Endothelial cell of umbilical vein (primary cell): ENCODE measurements at regions not wholly inside any gene's neighbourhood (a gene's known extent, or its start where the extent isn't known, plus 50 kb on each side); places are given as distances from the start of the nearest gene placed in this dataset.

ENCODE experiments used
- BruUV-seq: library from RNA; stranded (reverse); fragments of 400-500 nt; replicated peaks from 2 replicates; lab custom pipeline; 2021; lab: Mats Ljungman, UMichigan
- CTCF ChIA-PET: fragments of 300-600, 350-600 bp; sonication (Branson Sonifier 250); formaldehyde crosslinking; loops from one replicate; lab custom pipeline; 2021; ENCODE audit warnings: antibody characterized with exemption, inconsistent platforms; lab: Charles Lee
- POLR2A ChIA-PET: fragments of 300-600, 350-600 bp; sonication (Branson Sonifier 250); formaldehyde crosslinking; loops from one replicate; lab custom pipeline; 2021; ENCODE audit warnings: antibody characterized with exemption, inconsistent platforms; lab: Charles Lee
- DNase-seq: peaks from one replicate; pipeline ENCODE4 v3.0.0-alpha.2; 2011; ENCODE audit warnings: low read depth, low spot score
- FAIRE-seq: peaks from 2 replicates; lab custom pipeline; 2011; peaks lifted over from hg19 to GRCh38; lab: Jason Lieb, UNC
- H2AFZ ChIP-seq: 2 replicates; pipeline ENCODE4 v1.6.0; 2012; ENCODE audit warnings: low read depth, low read length, control low read depth, inconsistent platforms
- H3K27ac ChIP-seq: 2 replicates; pipeline ENCODE4 v1.5.1; 2011; ENCODE audit warnings: low read depth, mild to moderate bottlenecking, control low read depth, low read length, moderate library complexity; ENCODE audit not compliant: insufficient read depth
- H3K27me3 ChIP-seq, 2 experiments: 2 replicates each; pipeline versions ENCODE4 v1.6.0 to v1.6.1; 2011; ENCODE audit warnings: low read length in 2 of 2, mixed read lengths in 1 of 2; ENCODE audit not compliant: control insufficient read depth in 2 of 2, insufficient read depth in 2 of 2
- H3K36me3 ChIP-seq, 2 experiments: 2 replicates in 1 of 2; 3 replicates in 1 of 2; pipeline ENCODE4 v1.5.1; 2011; ENCODE audit warnings: low read length in 2 of 2, mild to moderate bottlenecking in 1 of 2, moderate library complexity in 1 of 2; ENCODE audit not compliant: control insufficient read depth in 2 of 2, insufficient read depth in 2 of 2; ENCODE audit errors: extremely low read depth in 1 of 2
- H3K4me1 ChIP-seq: 3 replicates; pipeline ENCODE4 v1.5.1; 2011; ENCODE audit warnings: mild to moderate bottlenecking, low read length; ENCODE audit not compliant: control insufficient read depth, insufficient read depth; ENCODE audit errors: extremely low read depth
- H3K4me2 ChIP-seq: 2 replicates; pipeline ENCODE4 v1.6.1; 2011; ENCODE audit warnings: low read length, control low read depth, mixed read lengths; ENCODE audit not compliant: insufficient read depth
- H3K4me3 ChIP-seq, 3 experiments: fragments of 200-600 bp in 1 of 3; sonication (generic), shearing (Covaris generic) in 1 of 3; replicated peaks in 1 of 3; 2 replicates each; pipeline ENCODE4 v1.5.1; 2011 to 2016; ENCODE audit warnings: control low read depth in 3 of 3, low read length in 3 of 3, mild to moderate bottlenecking in 2 of 3, inconsistent platforms in 1 of 3, low read depth in 1 of 3, moderate library complexity in 1 of 3; ENCODE audit not compliant: insufficient read depth in 1 of 3
- H3K79me2 ChIP-seq: 2 replicates; pipeline ENCODE4 v1.6.0; 2012; ENCODE audit warnings: low read length, inconsistent platforms; ENCODE audit not compliant: control insufficient read depth, insufficient read depth
- H3K9ac ChIP-seq: replicated peaks from 2 replicates; pipeline ENCODE3; 2011; ENCODE audit warnings: low read length, control low read depth; ENCODE audit not compliant: insufficient read depth; ENCODE audit errors: extremely low read depth
- H3K9me1 ChIP-seq: replicated peaks from 3 replicates; pipeline ENCODE4 v1.6.0; 2011; ENCODE audit warnings: mild to moderate bottlenecking, low read length; ENCODE audit not compliant: control insufficient read depth, insufficient read depth; ENCODE audit errors: extremely low read depth
- H3K9me3 ChIP-seq: replicated peaks from 2 replicates; pipeline ENCODE4 v1.5.1; 2012; ENCODE audit warnings: low read length, inconsistent platforms; ENCODE audit not compliant: control insufficient read depth, insufficient read depth
- H4K20me1 ChIP-seq: replicated peaks from 2 replicates; pipeline ENCODE3; 2011; ENCODE audit warnings: mild to moderate bottlenecking, low read length; ENCODE audit not compliant: control insufficient read depth, insufficient read depth; ENCODE audit errors: extremely low read depth
- EZH2 ChIP-seq: IDR thresholded peaks from 2 replicates; pipeline ENCODE4 v1.6.1; 2012; ENCODE audit warnings: borderline replicate concordance, low read depth, mild to moderate bottlenecking, moderate library complexity, low read length, inconsistent platforms; ENCODE audit not compliant: severe bottlenecking
- FOS ChIP-seq: IDR thresholded peaks from 2 replicates; pipeline ENCODE4 v1.6.1; 2011; ENCODE audit warnings: mild to moderate bottlenecking, low read length, moderate library complexity, borderline replicate concordance; ENCODE audit not compliant: insufficient read depth
- JUN ChIP-seq: IDR thresholded peaks from 2 replicates; pipeline ENCODE4 v1.6.1; 2011; ENCODE audit warnings: borderline replicate concordance, low read depth; ENCODE audit not compliant: insufficient read length, insufficient read depth
- MYC ChIP-seq: IDR thresholded peaks from one replicate; pipeline ENCODE4 v1.6.1; 2011; ENCODE audit warnings: mild to moderate bottlenecking, low read depth, low read length
- POLR2AphosphoS5 ChIP-seq: IDR thresholded peaks from 2 replicates; pipeline ENCODE4 v1.6.1; 2012; ENCODE audit warnings: low read depth, mild to moderate bottlenecking, control low read depth, low read length, moderate library complexity; ENCODE audit not compliant: insufficient read depth
- dilution Hi-C: fragments of 300-500 bp; cut with MboI; formaldehyde crosslinking; loops from one replicate; pipeline ENCODE4 v1.15.0; 2019; ENCODE audit warnings: low sequenced_read_pairs; ENCODE audit not compliant: extremely low pct_ligation_motif_present
- intact Hi-C: fragments of 100-400 bp; cut with micrococcal nuclease; formaldehyde crosslinking; loops from one replicate; pipeline ENCODE4 v1.10.0; 2022
- TF ChIP-seq, protein P1 (sequence below), 2 donors: IDR thresholded peaks; 1 replicate in 1 of 2; 2 replicates in 1 of 2; pipeline ENCODE4 v1.5.1; 2011; ENCODE audit warnings: low read length in 2 of 2, mild to moderate bottlenecking in 2 of 2, moderate library complexity in 2 of 2, control low read depth in 1 of 2, inconsistent platforms in 1 of 2, low read depth in 1 of 2; ENCODE audit not compliant: insufficient read depth in 1 of 2; ENCODE audit errors: extremely low read depth in 1 of 2

DNA sequence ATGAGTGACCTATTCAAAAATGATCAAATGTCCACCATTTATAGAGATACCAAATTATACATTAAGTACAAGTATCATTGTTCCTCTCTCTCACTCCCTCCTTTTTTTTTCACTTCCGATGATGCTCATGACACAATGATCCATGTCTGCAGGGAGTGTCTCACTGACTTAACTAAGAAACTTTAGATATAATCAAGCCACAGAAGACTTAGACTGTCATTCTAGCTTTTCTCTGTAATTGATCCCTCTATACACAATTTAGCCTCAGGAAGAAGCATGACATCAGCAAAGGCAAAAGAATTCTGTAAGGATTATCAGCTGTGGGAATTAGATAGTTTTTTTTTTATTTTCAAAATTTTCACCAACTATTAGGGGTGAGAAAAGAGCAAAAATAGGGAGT is 734.9 kb upstream of the PCDH9 start:
- ChIA-PET POLR2A (no interaction called here), CTCF (no interaction called here)
- BruUV-seq: no TSS peak
- Histone ChIP-seq H3K4me1 (no peaks in the 10 kb centered on the region), H3K9me3 (no peaks in the 10 kb centered on the region), H3K4me2 (no peak overlapping the region), H2AFZ (no peak overlapping the region), H4K20me1 (no peaks in the 10 kb centered on the region), H3K4me3 (no peak overlapping the region), H3K27ac (no peak overlapping the region), H3K27me3 (no peaks in the 10 kb centered on the region), H3K79me2 (no peaks in the 10 kb centered on the region), H3K9me1 (no peaks in the 10 kb centered on the region), H3K9ac (no peak overlapping the region), H3K36me3 (no peaks in the 10 kb centered on the region)
- dilution Hi-C loops (no loop called here), intact Hi-C loops (no loop called here)
- DNase-seq (no peak), FAIRE-seq (no peak)
- TF ChIP-seq, protein P1, sequence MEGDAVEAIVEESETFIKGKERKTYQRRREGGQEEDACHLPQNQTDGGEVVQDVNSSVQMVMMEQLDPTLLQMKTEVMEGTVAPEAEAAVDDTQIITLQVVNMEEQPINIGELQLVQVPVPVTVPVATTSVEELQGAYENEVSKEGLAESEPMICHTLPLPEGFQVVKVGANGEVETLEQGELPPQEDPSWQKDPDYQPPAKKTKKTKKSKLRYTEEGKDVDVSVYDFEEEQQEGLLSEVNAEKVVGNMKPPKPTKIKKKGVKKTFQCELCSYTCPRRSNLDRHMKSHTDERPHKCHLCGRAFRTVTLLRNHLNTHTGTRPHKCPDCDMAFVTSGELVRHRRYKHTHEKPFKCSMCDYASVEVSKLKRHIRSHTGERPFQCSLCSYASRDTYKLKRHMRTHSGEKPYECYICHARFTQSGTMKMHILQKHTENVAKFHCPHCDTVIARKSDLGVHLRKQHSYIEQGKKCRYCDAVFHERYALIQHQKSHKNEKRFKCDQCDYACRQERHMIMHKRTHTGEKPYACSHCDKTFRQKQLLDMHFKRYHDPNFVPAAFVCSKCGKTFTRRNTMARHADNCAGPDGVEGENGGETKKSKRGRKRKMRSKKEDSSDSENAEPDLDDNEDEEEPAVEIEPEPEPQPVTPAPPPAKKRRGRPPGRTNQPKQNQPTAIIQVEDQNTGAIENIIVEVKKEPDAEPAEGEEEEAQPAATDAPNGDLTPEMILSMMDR (IDR thresholded peaks at IDR 0.05; ENCODE audit: extremely low read depth in 1 of 2, insufficient read depth in 1 of 2, low read depth in 1 of 2, low read length in 2 of 2): no peak
- TF ChIP-seq MYC (no peak), FOS (no peak), POLR2AphosphoS5 (no peak)

GRCh38 chr13:67964091-67964490 is 734.0 kb upstream of the PCDH9 start:
- ChIA-PET CTCF (no interaction called here), POLR2A (no interaction called here)
- no peak for DNase-seq
- no peaks in the 10 kb centered on the region for H3K9me3 ChIP-seq
- TF ChIP-seq EZH2 (no peak), JUN (no peak)
- H3K9me1 ChIP-seq: no peaks in the 10 kb centered on the region
- no peaks in the 10 kb centered on the region for H4K20me1 ChIP-seq
- no peaks in the 10 kb centered on the region for H3K79me2 ChIP-seq
- intact Hi-C loops: no loop called here
- H2AFZ ChIP-seq: no peak overlapping the region
- H3K4me2 ChIP-seq: no peak overlapping the region
- dilution Hi-C loops: no loop called here
- H3K27me3 ChIP-seq: no peaks in the 10 kb centered on the region
- H3K36me3 ChIP-seq: no peaks in the 10 kb centered on the region
- H3K27ac ChIP-seq: no peak overlapping the region
- H3K4me1 ChIP-seq: no peaks in the 10 kb centered on the region
- no TSS peak for BruUV-seq
- no peak overlapping the region for H3K4me3 ChIP-seq
- no peak overlapping the region for H3K9ac ChIP-seq
- no peak for FAIRE-seq
